Activated B cell treated with CpG ODN at 0.5 μM for 24 hours (primary cell): ENCODE measurements at regions not wholly inside any gene's neighbourhood (a gene's known extent, or its start where the extent isn't known, plus 50 kb on each side); places are given as distances from the start of the nearest gene placed in this dataset.
"Not testable (repeated sequence)": the region's sequence is repeated elsewhere in the genome, so short reads cannot be mapped to it uniquely, and the experiment has no call there.

Experiments used
- ATAC-seq: fragments of 200-7000 bp; cut with Tn5 transposase; one replicate; pipeline ENCODE4 v1.10.0; 2021; ENCODE audit warnings: low read depth, mild to moderate bottlenecking, moderate library complexity
- CTCF ChIA-PET: fragments of 350-600 bp; sonication (Branson Sonifier 250); formaldehyde crosslinking; loops from one replicate; lab custom pipeline; 2021; ENCODE audit warnings: antibody characterized with exemption; lab: Charles Lee
- POLR2A ChIA-PET: fragments of 350-600 bp; sonication (Branson Sonifier 250); formaldehyde crosslinking; loops from one replicate; lab custom pipeline; 2021; ENCODE audit warnings: antibody characterized with exemption; lab: Charles Lee
- DNase-seq: peaks from one replicate; pipeline ENCODE4 v3.0.0; 2022
- H3K27ac Mint-ChIP-seq: one replicate; pipeline ENCODE4 v1.8.0; 2020; ENCODE audit warnings: mixed read lengths
- H3K27me3 Mint-ChIP-seq: one replicate; pipeline ENCODE4 v1.8.0; 2021; ENCODE audit warnings: mixed read lengths
- H3K36me3 Mint-ChIP-seq: one replicate; pipeline ENCODE4 v1.8.0; 2021; ENCODE audit warnings: low read depth, mixed read lengths
- H3K4me1 Mint-ChIP-seq: one replicate; pipeline ENCODE4 v1.8.0; 2021; ENCODE audit warnings: mixed read lengths
- H3K4me3 Mint-ChIP-seq: one replicate; pipeline ENCODE4 v1.8.0; 2020; ENCODE audit warnings: mild to moderate bottlenecking, mixed read lengths
- H3K9me3 Mint-ChIP-seq: one replicate; pipeline ENCODE4 v1.8.0; 2020; ENCODE audit warnings: mixed read lengths
- CTCF ChIP-seq: fragments of 200-600 bp; IDR thresholded peaks from one replicate; pipeline ENCODE4 v1.8.0; 2022; ENCODE audit warnings: antibody characterized with exemption, mild to moderate bottlenecking
- intact Hi-C: fragments of 100-400 bp; cut with micrococcal nuclease; formaldehyde crosslinking; loops from one replicate; pipeline ENCODE4 v1.15.1; 2024

- no peak overlapping the region for H3K4me3 Mint-ChIP-seq
- no peaks in the 10 kb centered on the region for H3K36me3 Mint-ChIP-seq
- ChIA-PET CTCF (no interaction called here), POLR2A (no interaction called here)
- intact Hi-C loops, result no loop called here
- H3K27me3 Mint-ChIP-seq, result no peaks in the 10 kb centered on the region
- no peaks in the 10 kb centered on the region for H3K9me3 Mint-ChIP-seq
- DNase-seq (no peak), ATAC-seq (no peak)
- H3K27ac Mint-ChIP-seq, result no peak overlapping the region
- H3K4me1 Mint-ChIP-seq, result peaks cover 2% of the 10 kb centered on the region
- TF ChIP-seq CTCF, result no peak
These were observed 69.0 kb downstream of the DLL1 start for GRCh38 chr6:170221753-170222400.

GRCh38 chr6:170221052-170221752 lies 69.7 kb downstream of the DLL1 start:
- no peak for TF ChIP-seq CTCF
- intact Hi-C loops, result no loop called here
- H3K27ac Mint-ChIP-seq, result no peak overlapping the region
- H3K4me1 Mint-ChIP-seq, result peaks cover 2% of the 10 kb centered on the region
- H3K9me3 Mint-ChIP-seq, result no peaks in the 10 kb centered on the region
- ATAC-seq, result no peak
- POLR2A ChIA-PET, result no interaction called here
- no peak overlapping the region for H3K4me3 Mint-ChIP-seq
- DNase-seq, result no peak
- CTCF ChIA-PET, result no interaction called here
- no peaks in the 10 kb centered on the region for H3K27me3 Mint-ChIP-seq
- H3K36me3 Mint-ChIP-seq, result no peaks in the 10 kb centered on the region

GRCh38 chr6:170213637-170214018 lies 77.2 kb downstream of the DLL1 start:
- H3K27ac Mint-ChIP-seq, CTCF ChIA-PET, H3K9me3 Mint-ChIP-seq, POLR2A ChIA-PET, ATAC-seq, H3K4me3 Mint-ChIP-seq, H3K4me1 Mint-ChIP-seq, DNase-seq, H3K27me3 Mint-ChIP-seq, intact Hi-C loops, H3K36me3 Mint-ChIP-seq: not testable (repeated sequence)

DNA sequence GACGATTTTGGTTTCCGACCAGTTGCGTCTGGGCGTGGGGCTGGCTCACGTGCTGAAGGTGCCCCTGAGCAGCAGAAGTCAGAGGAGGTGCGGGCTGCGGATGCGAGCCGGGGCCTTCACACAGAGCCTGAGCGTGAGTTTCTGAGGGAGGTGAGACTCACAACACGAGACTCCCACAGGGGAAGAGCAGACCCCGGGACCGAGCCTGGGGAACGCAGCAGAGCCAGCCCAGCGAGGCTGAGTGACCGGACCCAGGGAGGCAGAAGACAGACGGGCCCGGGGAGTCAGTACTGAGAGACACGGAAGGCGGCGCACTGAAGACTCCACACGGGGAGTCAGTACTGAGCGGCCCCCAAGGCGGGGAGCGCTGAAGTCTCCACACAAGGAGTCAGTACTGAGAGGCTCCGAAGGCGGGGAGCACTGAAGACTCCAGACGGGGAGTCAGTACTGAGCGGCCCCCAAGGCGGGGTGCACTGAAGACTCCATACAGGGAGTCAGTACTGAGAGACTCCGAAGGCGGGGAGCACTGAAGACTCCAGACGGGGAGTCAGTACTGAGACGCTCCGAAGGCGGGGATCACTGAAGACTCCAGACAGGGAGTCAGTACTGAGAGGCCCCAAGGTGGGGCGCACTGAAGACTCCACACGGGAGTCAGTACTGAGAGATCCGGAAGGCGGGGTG lies 77.8 kb downstream of the DLL1 start:
- intact Hi-C loops, result no loop called here
- no peak for TF ChIP-seq CTCF
- POLR2A ChIA-PET, result no interaction called here
- Mint-ChIP-seq H3K36me3 (no peaks in the 10 kb centered on the region), H3K27ac (no peak overlapping the region), H3K27me3 (peaks cover 7% of the 10 kb centered on the region), H3K4me3 (no peak overlapping the region), H3K4me1 (no peaks in the 10 kb centered on the region), H3K9me3 (no peaks in the 10 kb centered on the region)
- no peak for ATAC-seq
- DNase-seq, result no peak
- CTCF ChIA-PET, result no interaction called here

DNA sequence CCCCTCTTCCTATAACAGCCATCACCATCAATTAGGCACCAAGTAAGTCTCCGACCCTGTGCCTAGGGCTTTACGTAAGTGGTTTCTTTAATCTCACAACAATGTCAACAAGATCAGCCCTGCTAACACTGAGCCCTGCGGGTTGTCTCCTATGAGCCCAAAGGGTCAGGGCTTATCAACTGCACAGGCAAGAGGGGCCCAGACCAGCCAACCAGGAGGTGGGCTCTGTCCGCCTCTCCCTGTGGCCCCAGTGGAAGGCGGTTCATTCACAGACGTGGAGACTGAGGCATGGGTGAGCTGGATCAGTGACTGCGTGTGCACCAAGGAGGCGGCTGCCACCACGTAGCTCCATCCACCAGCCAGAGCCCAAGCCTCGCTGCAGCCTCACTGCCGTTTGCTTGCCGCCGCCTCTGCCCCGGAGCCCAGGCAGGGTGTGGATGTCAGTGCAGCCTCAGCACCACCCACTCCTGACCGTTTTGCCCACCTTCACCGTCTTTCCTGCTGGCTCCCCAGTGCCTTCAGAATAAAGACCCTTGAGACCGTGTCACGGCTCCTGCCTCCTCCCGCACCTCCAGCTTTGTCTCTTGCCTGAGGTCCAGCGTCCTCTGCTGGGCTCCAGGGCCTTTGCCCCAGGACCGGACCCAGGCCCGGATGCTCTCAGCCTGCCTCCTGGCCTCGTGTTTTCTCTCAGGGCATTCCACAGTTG lies 78.7 kb downstream of the DLL1 start:
- CTCF ChIA-PET, result no interaction called here

More for the DNA sequence above, 78.7 kb downstream of the DLL1 start:
- intact Hi-C loops, result no loop called here
- Mint-ChIP-seq H3K27ac (no peak overlapping the region), H3K4me1 (no peaks in the 10 kb centered on the region), H3K4me3 (no peak overlapping the region), H3K36me3 (no peaks in the 10 kb centered on the region), H3K9me3 (no peaks in the 10 kb centered on the region), H3K27me3 (peaks cover 7% of the 10 kb centered on the region)
- DNase-seq, result no peak
- no peak for ATAC-seq
- POLR2A ChIA-PET, result no interaction called here
- TF ChIP-seq CTCF, result no peak
